ENCODE measurements at regions not wholly inside any gene's neighbourhood (a gene's known extent, or its start where the extent isn't known, plus 50 kb on each side); places are given as distances from the start of the nearest gene placed in this dataset.

DNA sequence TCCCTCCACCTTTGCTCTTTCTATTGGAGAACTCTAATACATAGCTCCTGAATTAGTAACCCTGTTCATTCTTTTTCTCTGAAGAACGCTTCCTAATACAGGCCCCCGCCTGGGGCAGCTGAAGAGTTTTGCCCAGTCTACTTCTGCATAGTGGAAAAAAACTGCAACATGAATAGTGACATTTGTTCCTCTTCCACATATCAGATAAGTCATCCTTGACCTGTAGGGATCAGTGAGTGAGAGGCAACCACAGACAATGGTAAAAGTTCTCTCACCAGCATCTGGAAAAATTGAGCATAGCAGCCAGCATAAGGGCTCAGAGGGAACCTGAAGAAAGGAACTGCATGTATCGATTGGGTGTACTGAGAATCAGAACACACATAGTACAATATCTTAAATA is 262.0 kb downstream of the STK31 start:
- Mint-ChIP-seq H3K9me3 (no peaks in the 10 kb centered on the region), H3K36me3 (ENCODE audit: insufficient read depth) (no peaks in the 10 kb centered on the region), H3K4me1 (ENCODE audit: low read depth) (no peaks in the 10 kb centered on the region), H3K27me3 (ENCODE audit: low read depth) (peaks cover 1% of the 10 kb centered on the region), H3K4me3 (no peak overlapping the region)
- DNase-seq (no peak), ATAC-seq (no peak)

GRCh38 chr7:23973264-23973663 is 263.2 kb downstream of the STK31 start:
- DNase-seq (no peak), ATAC-seq (no peak)
- Mint-ChIP-seq H3K4me1 (ENCODE audit: low read depth) (no peaks in the 10 kb centered on the region), H3K9me3 (no peaks in the 10 kb centered on the region), H3K27me3 (ENCODE audit: low read depth) (peaks cover 1% of the 10 kb centered on the region), H3K4me3 (no peak overlapping the region), H3K36me3 (ENCODE audit: insufficient read depth) (no peaks in the 10 kb centered on the region)

GRCh38 chr7:23980081-23980480 is 270.1 kb downstream of the STK31 start:
- DNase-seq (no peak), ATAC-seq (no peak)
- no peaks in the 10 kb centered on the region for H3K36me3 Mint-ChIP-seq (ENCODE audit: insufficient read depth)
- peaks cover 11% of the 10 kb centered on the region for H3K9me3 Mint-ChIP-seq
- H3K27me3 Mint-ChIP-seq (ENCODE audit: low read depth) = peaks cover 14% of the 10 kb centered on the region
- no peaks in the 10 kb centered on the region for H3K4me1 Mint-ChIP-seq (ENCODE audit: low read depth)
- no peak overlapping the region for H3K4me3 Mint-ChIP-seq

GRCh38 chr7:23981314-23981713 is 271.3 kb downstream of the STK31 start:
- H3K36me3 Mint-ChIP-seq (ENCODE audit: insufficient read depth) = no peaks in the 10 kb centered on the region
- DNase-seq = no peak
- ATAC-seq = no peak

DNA sequence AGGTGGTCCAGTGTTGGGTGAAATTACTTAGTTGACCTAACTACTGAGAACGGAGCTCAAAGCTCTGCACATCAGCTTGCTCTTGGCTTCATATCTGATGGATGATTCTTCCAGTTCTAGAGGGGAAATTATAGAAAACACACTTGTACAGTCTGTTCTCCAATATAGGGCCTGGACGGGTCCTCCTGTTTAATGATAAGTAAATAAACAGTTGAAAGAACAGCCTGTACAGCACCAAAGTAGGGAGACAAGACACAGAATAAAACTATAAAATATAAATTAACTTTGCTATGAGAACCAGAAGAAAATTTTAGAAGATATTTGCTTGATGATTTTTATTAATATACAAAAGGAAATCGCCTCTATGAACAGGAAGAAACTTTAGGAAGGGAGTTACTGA is 271.7 kb downstream of the STK31 start:
- no peak for DNase-seq
- Mint-ChIP-seq H3K4me3 (no peak overlapping the region), H3K4me1 (ENCODE audit: low read depth) (no peaks in the 10 kb centered on the region), H3K27me3 (ENCODE audit: low read depth) (peaks cover 16% of the 10 kb centered on the region), H3K36me3 (ENCODE audit: insufficient read depth) (no peaks in the 10 kb centered on the region), H3K9me3 (peaks cover 11% of the 10 kb centered on the region)
- no peak for ATAC-seq

More at GRCh38 chr7:23981314-23981713, 271.3 kb downstream of the STK31 start:
- no peak overlapping the region for H3K4me3 Mint-ChIP-seq
- H3K27me3 Mint-ChIP-seq (ENCODE audit: low read depth) = peaks cover 13% of the 10 kb centered on the region
- H3K9me3 Mint-ChIP-seq = peaks cover 11% of the 10 kb centered on the region
- H3K4me1 Mint-ChIP-seq (ENCODE audit: low read depth) = no peaks in the 10 kb centered on the region

DNA sequence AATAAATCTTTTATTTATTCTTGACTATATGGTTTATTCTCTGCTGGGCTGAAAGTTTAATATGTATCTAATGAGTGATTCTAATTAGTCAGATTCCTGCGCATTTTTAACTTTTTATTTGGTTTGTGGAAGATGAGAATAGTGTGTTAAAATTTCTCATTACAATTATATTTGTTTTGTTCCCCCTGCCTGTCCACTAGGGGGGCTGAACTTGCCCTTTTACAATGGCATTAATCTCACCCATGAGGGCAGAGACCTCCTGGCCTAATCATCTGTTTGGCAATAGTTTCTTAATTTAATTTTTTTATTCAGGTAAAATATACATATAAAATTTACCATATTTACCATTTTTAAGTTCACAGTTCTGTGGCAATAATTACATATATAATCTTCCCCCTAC is 278.5 kb upstream of the NPY start:
- Mint-ChIP-seq H3K4me1 (ENCODE audit: low read depth) (no peaks in the 10 kb centered on the region), H3K4me3 (no peak overlapping the region), H3K9me3 (peaks cover 10% of the 10 kb centered on the region), H3K36me3 (ENCODE audit: insufficient read depth) (no peaks in the 10 kb centered on the region), H3K27me3 (ENCODE audit: low read depth) (peaks cover 21% of the 10 kb centered on the region)
- DNase-seq = no peak
- ATAC-seq = no peak

GRCh38 chr7:24010495-24010894 is 273.5 kb upstream of the NPY start:
- ATAC-seq (no peak), DNase-seq (no peak)
- Mint-ChIP-seq H3K4me3 (no peak overlapping the region), H3K9me3 (peaks cover 16% of the 10 kb centered on the region), H3K36me3 (ENCODE audit: insufficient read depth) (peaks cover 2% of the 10 kb centered on the region), H3K27me3 (ENCODE audit: low read depth) (peaks cover 37% of the 10 kb centered on the region), H3K4me1 (ENCODE audit: low read depth) (no peaks in the 10 kb centered on the region)

GRCh38 chr7:24017519-24017918 is 266.5 kb upstream of the NPY start:
- peaks cover 6% of the 10 kb centered on the region for H3K27me3 Mint-ChIP-seq (ENCODE audit: low read depth)
- no peak for ATAC-seq
- no peaks in the 10 kb centered on the region for H3K4me1 Mint-ChIP-seq (ENCODE audit: low read depth)

DNA sequence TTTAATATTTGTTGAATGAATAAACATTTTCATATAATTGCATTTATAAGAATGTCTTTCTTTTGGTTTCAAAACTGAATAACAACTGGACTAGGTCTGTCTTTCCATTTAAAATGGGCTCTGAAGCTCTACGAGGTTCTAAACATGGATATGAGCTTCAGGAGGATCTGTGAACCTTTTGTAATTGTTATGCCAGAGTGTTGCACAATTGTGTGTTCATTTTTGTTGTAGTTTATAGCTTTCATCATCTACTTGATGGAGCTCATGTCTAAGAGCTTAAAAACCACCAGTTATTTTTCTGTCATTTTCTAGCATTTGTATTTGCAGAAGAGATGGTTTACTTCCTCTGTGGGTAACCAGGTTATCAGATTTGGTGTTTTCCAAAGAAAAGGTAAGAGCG is 265.7 kb upstream of the NPY start:
- H3K4me3 Mint-ChIP-seq = no peak overlapping the region
- no peak for ATAC-seq
- H3K27me3 Mint-ChIP-seq (ENCODE audit: low read depth) = no peaks in the 10 kb centered on the region

More at GRCh38 chr7:24017519-24017918, 266.5 kb upstream of the NPY start:
- no peak for DNase-seq
- peaks cover 2% of the 10 kb centered on the region for H3K36me3 Mint-ChIP-seq (ENCODE audit: insufficient read depth)
- H3K4me3 Mint-ChIP-seq = no peak overlapping the region
- peaks cover 6% of the 10 kb centered on the region for H3K9me3 Mint-ChIP-seq

DNA sequence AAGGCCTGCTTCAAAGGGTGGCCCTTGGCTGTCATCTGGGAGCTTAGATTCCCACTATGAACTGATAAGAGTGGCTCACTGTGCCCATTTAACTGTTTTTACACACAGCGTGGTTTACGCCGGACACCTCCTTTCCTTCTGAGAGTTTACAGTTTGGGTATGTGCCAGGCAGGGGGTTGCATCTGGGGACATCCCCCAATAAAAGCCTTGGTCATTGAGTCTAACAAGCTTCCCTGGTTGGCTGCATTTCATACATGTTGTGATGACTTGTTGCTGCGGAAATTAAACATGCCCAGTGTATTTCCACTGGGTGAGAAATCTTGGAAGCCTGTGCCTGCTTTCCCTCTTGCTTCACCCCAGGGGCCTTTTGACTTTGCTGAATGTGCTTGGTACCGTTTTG is 264.1 kb upstream of the NPY start:
- H3K9me3 Mint-ChIP-seq = no peaks in the 10 kb centered on the region
- H3K4me3 Mint-ChIP-seq = no peak overlapping the region
- H3K36me3 Mint-ChIP-seq (ENCODE audit: insufficient read depth) = no peaks in the 10 kb centered on the region
- ATAC-seq (no peak), DNase-seq (no peak)
- H3K4me1 Mint-ChIP-seq (ENCODE audit: low read depth) = no peaks in the 10 kb centered on the region
- peaks cover 2% of the 10 kb centered on the region for H3K27me3 Mint-ChIP-seq (ENCODE audit: low read depth)

More for the DNA sequence above, 265.7 kb upstream of the NPY start:
- H3K36me3 Mint-ChIP-seq (ENCODE audit: insufficient read depth) = no peaks in the 10 kb centered on the region
- peaks cover under 1% of the 10 kb centered on the region for H3K9me3 Mint-ChIP-seq
- no peak for DNase-seq
- H3K4me1 Mint-ChIP-seq (ENCODE audit: low read depth) = no peaks in the 10 kb centered on the region

DNA sequence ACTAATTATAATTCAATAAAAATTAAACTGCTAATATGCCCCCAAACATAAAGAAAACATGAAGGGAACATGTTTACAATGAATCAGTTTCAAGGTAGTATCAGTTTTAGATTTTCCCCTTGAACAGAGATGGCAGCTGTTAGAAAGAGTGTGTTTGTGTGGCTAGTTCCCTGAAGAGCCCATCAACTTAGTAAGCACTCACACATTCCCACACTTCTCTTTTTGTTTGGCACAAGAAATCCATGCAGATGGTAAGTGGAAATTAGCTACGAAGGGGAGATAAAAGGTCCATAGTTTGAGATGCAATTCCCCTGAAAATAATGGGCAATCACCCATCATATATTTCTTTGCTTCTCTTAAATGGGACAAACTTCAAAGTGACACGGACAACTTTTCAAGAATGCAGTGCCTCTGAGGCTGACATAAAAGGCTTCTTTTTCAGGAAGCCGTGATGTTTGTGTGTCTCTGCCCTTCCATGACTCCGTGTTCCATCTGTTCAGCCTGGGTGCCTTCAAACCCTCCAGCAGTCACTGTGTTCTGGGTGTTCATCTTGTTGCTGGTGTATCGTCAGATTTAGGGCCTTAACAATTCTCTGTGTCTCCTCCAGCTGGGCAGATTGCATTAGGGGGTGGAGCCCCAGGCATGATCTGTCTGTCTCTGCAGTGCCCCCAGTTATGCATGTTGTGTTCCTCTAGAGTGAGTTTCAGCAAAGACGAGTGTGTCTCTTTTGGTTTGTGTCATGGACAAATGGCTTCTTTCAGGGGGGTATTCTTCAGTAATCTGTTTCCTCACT is 259.5 kb upstream of the NPY start:
- peaks cover 7% of the 10 kb centered on the region for H3K27me3 Mint-ChIP-seq (ENCODE audit: low read depth)
- H3K36me3 Mint-ChIP-seq (ENCODE audit: insufficient read depth) = no peaks in the 10 kb centered on the region
- ATAC-seq (no peak), DNase-seq (no peak)
- no peak overlapping the region for H3K4me3 Mint-ChIP-seq
- no peaks in the 10 kb centered on the region for H3K4me1 Mint-ChIP-seq (ENCODE audit: low read depth)
- no peaks in the 10 kb centered on the region for H3K9me3 Mint-ChIP-seq

- ATAC-seq (no peak), DNase-seq (no peak)
- no peaks in the 10 kb centered on the region for H3K36me3 Mint-ChIP-seq (ENCODE audit: insufficient read depth)
- no peaks in the 10 kb centered on the region for H3K9me3 Mint-ChIP-seq
- H3K4me1 Mint-ChIP-seq (ENCODE audit: low read depth) = no peaks in the 10 kb centered on the region
- no peak overlapping the region for H3K4me3 Mint-ChIP-seq
- peaks cover 7% of the 10 kb centered on the region for H3K27me3 Mint-ChIP-seq (ENCODE audit: low read depth)
Measured at GRCh38 chr7:24025094-24025493, 258.9 kb upstream of the NPY start.

DNA sequence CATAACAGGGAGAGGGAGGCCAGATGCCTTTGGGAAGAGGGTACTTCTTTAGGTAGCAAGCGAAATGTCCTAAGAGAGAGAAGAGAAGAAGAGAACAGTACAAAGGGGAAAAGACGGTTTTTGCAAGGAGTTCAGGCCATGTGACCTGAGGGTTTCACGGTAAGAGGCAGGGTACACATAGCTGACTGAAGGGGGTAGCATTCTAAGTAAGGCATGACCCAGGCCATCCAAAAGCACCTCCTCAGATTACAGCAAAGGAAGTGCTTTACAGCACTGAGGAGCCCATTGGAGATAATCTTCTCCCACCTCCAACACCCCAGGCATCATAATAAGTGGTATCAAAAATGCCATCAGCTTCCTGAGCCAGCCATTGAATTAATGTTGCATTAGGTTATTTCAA is 258.2 kb upstream of the NPY start:
- DNase-seq = no peak
- no peak overlapping the region for H3K4me3 Mint-ChIP-seq
- H3K27me3 Mint-ChIP-seq (ENCODE audit: low read depth) = peaks cover 7% of the 10 kb centered on the region
- no peaks in the 10 kb centered on the region for H3K36me3 Mint-ChIP-seq (ENCODE audit: insufficient read depth)
- H3K9me3 Mint-ChIP-seq = no peaks in the 10 kb centered on the region
- H3K4me1 Mint-ChIP-seq (ENCODE audit: low read depth) = no peaks in the 10 kb centered on the region
- ATAC-seq = no peak

- DNase-seq (no peak), ATAC-seq (no peak)
- Mint-ChIP-seq H3K4me1 (ENCODE audit: low read depth) (no peaks in the 10 kb centered on the region), H3K36me3 (ENCODE audit: insufficient read depth) (no peaks in the 10 kb centered on the region), H3K27me3 (ENCODE audit: low read depth) (peaks cover 7% of the 10 kb centered on the region), H3K4me3 (no peak overlapping the region), H3K9me3 (no peaks in the 10 kb centered on the region)
Measured at GRCh38 chr7:24026351-24026750, 257.6 kb upstream of the NPY start.

- H3K4me3 Mint-ChIP-seq = no peak overlapping the region
- no peaks in the 10 kb centered on the region for H3K4me1 Mint-ChIP-seq (ENCODE audit: low read depth)
- peaks cover 7% of the 10 kb centered on the region for H3K27me3 Mint-ChIP-seq (ENCODE audit: low read depth)
- no peak for ATAC-seq
- no peak for DNase-seq
- no peaks in the 10 kb centered on the region for H3K9me3 Mint-ChIP-seq
- no peaks in the 10 kb centered on the region for H3K36me3 Mint-ChIP-seq (ENCODE audit: insufficient read depth)
Measured at GRCh38 chr7:24029068-24029467, 254.9 kb upstream of the NPY start.

All from activated T-cell treated with anti-CD3 and anti-CD28 coated beads, Interleukin-2, amount 50 U/mL, for 4 hours (primary cell).